Caco-2 (cell line): ENCODE measurements at regions not wholly inside any gene's neighbourhood (a gene's known extent, or its start where the extent isn't known, plus 50 kb on each side); places are given as distances from the start of the nearest gene placed in this dataset.

Experiments
- BruUV-seq: library from RNA; stranded (reverse); fragments of 400-500 nt; replicated peaks from 2 replicates; lab custom pipeline; 2021; lab: Mats Ljungman, UMichigan
- CTCF ChIA-PET: fragments of 300-600 bp; sonication (Branson Sonifier 250); formaldehyde crosslinking; loops from one replicate; lab custom pipeline; 2022; ENCODE audit warnings: antibody characterized with exemption; lab: Charles Lee
- POLR2A ChIA-PET: fragments of 300-600 bp; sonication (Branson Sonifier 250); formaldehyde crosslinking; loops from one replicate; lab custom pipeline; 2022; ENCODE audit warnings: antibody characterized with exemption; lab: Charles Lee
- DNase-seq, 2 experiments: peaks; one replicate each; pipeline versions ENCODE4 v3.0.0 to v3.0.0-alpha.2; 2020 to 2022
- H3K27me3 ChIP-seq: replicated peaks from 2 replicates; pipeline ENCODE4 v1.6.0; 2011; ENCODE audit warnings: low read length; ENCODE audit not compliant: control insufficient read depth, insufficient read depth
- H3K36me3 ChIP-seq: 2 replicates; pipeline ENCODE4 v1.5.1; 2011; ENCODE audit warnings: low read length; ENCODE audit not compliant: control insufficient read depth, insufficient read depth
- H3K4me1 ChIP-seq: fragments of 250-450 bp; sonication (Bioruptor Pico); 2 replicates; pipeline ENCODE4 v1.5.1; 2020; ENCODE audit warnings: mild to moderate bottlenecking
- H3K4me3 ChIP-seq: 2 replicates; pipeline ENCODE4 v1.5.1; 2011; ENCODE audit warnings: low read depth, mild to moderate bottlenecking, control low read depth, low read length
- H3K9me3 ChIP-seq: fragments of 250-450 bp; sonication (Bioruptor Pico); 2 replicates; pipeline ENCODE4 v1.5.1; 2020; ENCODE audit warnings: mild to moderate bottlenecking, moderate library complexity
- H3K27ac Mint-ChIP-seq: one replicate; pipeline ENCODE4 v1.8.0; 2022; ENCODE audit warnings: mixed read lengths; ENCODE audit not compliant: unreplicated experiment
- H3K27me3 Mint-ChIP-seq: one replicate; pipeline ENCODE4 v1.8.0; 2022; ENCODE audit warnings: mixed read lengths; ENCODE audit not compliant: insufficient read depth, unreplicated experiment
- H3K36me3 Mint-ChIP-seq: one replicate; pipeline ENCODE4 v1.8.0; 2022; ENCODE audit warnings: mild to moderate bottlenecking, mixed read lengths; ENCODE audit not compliant: insufficient read depth, unreplicated experiment
- H3K4me1 Mint-ChIP-seq: one replicate; pipeline ENCODE4 v1.8.0; 2022; ENCODE audit warnings: low read depth, mixed read lengths; ENCODE audit not compliant: unreplicated experiment
- H3K4me3 Mint-ChIP-seq: one replicate; pipeline ENCODE4 v1.8.0; 2022; ENCODE audit warnings: mild to moderate bottlenecking, moderate library complexity, mixed read lengths; ENCODE audit not compliant: unreplicated experiment
- H3K9me3 Mint-ChIP-seq: one replicate; pipeline ENCODE4 v1.8.0; 2022; ENCODE audit warnings: mixed read lengths; ENCODE audit not compliant: unreplicated experiment
- intact Hi-C: fragments of 100-400 bp; cut with micrococcal nuclease; formaldehyde crosslinking; loops from one replicate; pipeline ENCODE4 v1.10.0; 2022; ENCODE audit not compliant: unreplicated experiment
- TF ChIP-seq, protein P1 (sequence below), 2 experiments: fragments of 200-600 bp in 1 of 2; IDR thresholded peaks; 1 replicate in 1 of 2; 2 replicates in 1 of 2; pipeline versions ENCODE4 v1.5.1 to v1.8.0; 2011 to 2022; ENCODE audit warnings: antibody characterized with exemption in 1 of 2, control low read depth in 1 of 2, inconsistent platforms in 1 of 2, low read depth in 1 of 2, low read length in 1 of 2, mild to moderate bottlenecking in 1 of 2, moderate library complexity in 1 of 2; ENCODE audit not compliant: insufficient read depth in 1 of 2, severe bottlenecking in 1 of 2, unreplicated experiment in 1 of 2

DNA sequence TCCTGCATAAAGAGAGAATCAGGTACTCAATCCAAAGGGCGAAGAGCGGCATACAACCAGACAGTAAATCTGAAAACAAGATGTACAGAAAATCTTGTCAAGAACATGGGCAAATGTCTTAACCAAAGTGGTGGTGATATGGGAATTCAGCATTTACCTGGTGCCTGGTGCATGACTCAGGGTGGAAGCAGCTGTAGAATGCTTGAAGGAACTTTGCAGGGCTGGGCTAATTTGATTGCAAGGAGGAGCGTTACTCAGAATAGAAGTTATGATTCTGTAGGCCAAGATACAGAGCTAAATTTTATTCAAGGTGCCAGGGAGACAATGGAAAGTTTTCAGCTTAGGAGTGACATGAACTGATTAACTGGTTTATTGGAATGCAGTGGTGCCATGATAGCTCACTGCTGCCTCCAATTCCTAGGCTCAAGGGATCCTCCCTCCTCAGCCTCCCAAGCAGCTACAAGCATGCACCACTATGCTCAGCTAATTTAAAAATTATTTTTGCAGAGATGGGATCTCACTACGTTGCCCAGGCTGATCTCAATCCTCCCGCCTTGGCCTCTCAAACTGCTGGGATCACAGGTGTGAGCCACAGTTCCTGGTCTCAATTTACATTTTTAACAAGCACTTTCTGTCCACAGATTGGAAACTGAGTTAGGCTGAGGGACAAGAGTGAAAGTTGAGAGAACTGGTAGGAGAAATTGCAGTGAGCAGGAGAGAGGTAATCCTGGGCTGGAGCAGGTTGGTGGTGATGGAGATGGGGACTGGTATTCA, 91.5 kb upstream of the TBC1D5 start:
- Histone ChIP-seq H3K4me1 (no peaks in the 10 kb centered on the region), H3K36me3 (no peaks in the 10 kb centered on the region), H3K4me3 (no peak overlapping the region), H3K9me3 (no peaks in the 10 kb centered on the region), H3K27me3 (no peaks in the 10 kb centered on the region)
- POLR2A ChIA-PET = no interaction called here
- CTCF ChIA-PET = no interaction called here
- intact Hi-C loops = no loop called here
- H3K36me3 Mint-ChIP-seq = no peaks in the 10 kb centered on the region
- no peaks in the 10 kb centered on the region for H3K9me3 Mint-ChIP-seq
- BruUV-seq = no TSS peak
- TF ChIP-seq, protein P1, sequence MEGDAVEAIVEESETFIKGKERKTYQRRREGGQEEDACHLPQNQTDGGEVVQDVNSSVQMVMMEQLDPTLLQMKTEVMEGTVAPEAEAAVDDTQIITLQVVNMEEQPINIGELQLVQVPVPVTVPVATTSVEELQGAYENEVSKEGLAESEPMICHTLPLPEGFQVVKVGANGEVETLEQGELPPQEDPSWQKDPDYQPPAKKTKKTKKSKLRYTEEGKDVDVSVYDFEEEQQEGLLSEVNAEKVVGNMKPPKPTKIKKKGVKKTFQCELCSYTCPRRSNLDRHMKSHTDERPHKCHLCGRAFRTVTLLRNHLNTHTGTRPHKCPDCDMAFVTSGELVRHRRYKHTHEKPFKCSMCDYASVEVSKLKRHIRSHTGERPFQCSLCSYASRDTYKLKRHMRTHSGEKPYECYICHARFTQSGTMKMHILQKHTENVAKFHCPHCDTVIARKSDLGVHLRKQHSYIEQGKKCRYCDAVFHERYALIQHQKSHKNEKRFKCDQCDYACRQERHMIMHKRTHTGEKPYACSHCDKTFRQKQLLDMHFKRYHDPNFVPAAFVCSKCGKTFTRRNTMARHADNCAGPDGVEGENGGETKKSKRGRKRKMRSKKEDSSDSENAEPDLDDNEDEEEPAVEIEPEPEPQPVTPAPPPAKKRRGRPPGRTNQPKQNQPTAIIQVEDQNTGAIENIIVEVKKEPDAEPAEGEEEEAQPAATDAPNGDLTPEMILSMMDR (IDR thresholded peaks at IDR 0.05; ENCODE audit: insufficient read depth in 1 of 2, low read depth in 1 of 2, low read length in 1 of 2, severe bottlenecking in 1 of 2, unreplicated experiment in 1 of 2) = no peak
- H3K4me3 Mint-ChIP-seq = no peak overlapping the region
- H3K27me3 Mint-ChIP-seq = no peaks in the 10 kb centered on the region
- peaks cover 6% of the 10 kb centered on the region for H3K4me1 Mint-ChIP-seq
- no peak for DNase-seq
- no peak overlapping the region for H3K27ac Mint-ChIP-seq

DNA sequence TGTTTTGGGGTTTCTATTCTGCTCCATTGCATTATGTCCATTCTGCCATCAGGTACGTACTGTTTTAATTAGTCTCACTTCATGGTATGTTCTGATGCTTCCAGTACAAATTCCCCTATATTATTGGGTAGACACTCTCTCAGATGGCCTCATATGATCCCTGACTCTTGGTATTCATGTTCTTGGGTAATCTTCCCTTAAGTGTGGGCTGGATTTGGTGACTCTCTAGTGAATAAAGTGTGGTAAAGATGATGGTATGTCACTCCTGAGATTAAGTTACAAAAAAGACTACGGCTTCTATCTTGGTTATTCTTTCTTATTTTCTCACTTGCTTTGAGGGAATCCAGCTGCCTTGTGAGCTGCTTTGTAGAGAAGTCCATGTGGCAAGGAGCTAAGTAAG, 89.6 kb upstream of the TBC1D5 start:
- H3K9me3 Mint-ChIP-seq = no peaks in the 10 kb centered on the region
- TF ChIP-seq, protein P1 (IDR thresholded peaks at IDR 0.05; ENCODE audit: insufficient read depth in 1 of 2, low read depth in 1 of 2, low read length in 1 of 2, severe bottlenecking in 1 of 2, unreplicated experiment in 1 of 2) = no peak
- intact Hi-C loops = no loop called here
- peaks cover 6% of the 10 kb centered on the region for H3K4me1 Mint-ChIP-seq
- H3K27ac Mint-ChIP-seq = no peak overlapping the region
- peaks cover 3% of the 10 kb centered on the region for H3K27me3 Mint-ChIP-seq
- no peak overlapping the region for H3K4me3 ChIP-seq
- no peaks in the 10 kb centered on the region for H3K4me1 ChIP-seq
- no peak overlapping the region for H3K4me3 Mint-ChIP-seq
- H3K9me3 ChIP-seq = no peaks in the 10 kb centered on the region
- CTCF ChIA-PET = no interaction called here
- H3K27me3 ChIP-seq = no peaks in the 10 kb centered on the region
- DNase-seq = no peak
- H3K36me3 ChIP-seq = no peaks in the 10 kb centered on the region
- POLR2A ChIA-PET = no interaction called here
- BruUV-seq = no TSS peak
- H3K36me3 Mint-ChIP-seq = no peaks in the 10 kb centered on the region

DNA sequence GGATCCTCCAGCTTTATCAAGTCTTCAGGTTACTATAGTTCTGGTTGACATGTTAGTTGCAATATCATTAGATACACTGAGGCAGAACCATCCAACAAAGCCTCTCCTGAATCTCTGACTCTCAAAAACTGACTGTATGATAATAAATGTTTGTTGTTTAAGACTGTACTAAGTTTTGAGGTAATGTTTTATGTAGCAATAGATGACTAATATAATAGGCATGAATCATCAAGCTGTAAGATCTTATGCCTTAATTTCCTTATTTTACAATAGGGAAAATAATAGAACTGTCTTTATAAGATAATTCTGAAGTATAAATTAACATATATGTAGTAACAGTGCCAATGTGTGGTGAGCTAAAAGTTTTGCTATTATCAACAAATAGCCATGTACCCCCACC, 88.9 kb upstream of the TBC1D5 start:
- Mint-ChIP-seq H3K4me3 (no peak overlapping the region), H3K27ac (no peak overlapping the region), H3K36me3 (no peaks in the 10 kb centered on the region), H3K9me3 (no peaks in the 10 kb centered on the region), H3K27me3 (peaks cover 5% of the 10 kb centered on the region), H3K4me1 (peaks cover 6% of the 10 kb centered on the region)
- H3K36me3 ChIP-seq = no peaks in the 10 kb centered on the region
- H3K27me3 ChIP-seq = no peaks in the 10 kb centered on the region
- CTCF ChIA-PET = no interaction called here
- no peaks in the 10 kb centered on the region for H3K4me1 ChIP-seq
- BruUV-seq = no TSS peak
- DNase-seq = no peak
- no peaks in the 10 kb centered on the region for H3K9me3 ChIP-seq
- H3K4me3 ChIP-seq = no peak overlapping the region
- TF ChIP-seq, protein P1 (IDR thresholded peaks at IDR 0.05; ENCODE audit: insufficient read depth in 1 of 2, low read depth in 1 of 2, low read length in 1 of 2, severe bottlenecking in 1 of 2, unreplicated experiment in 1 of 2) = no peak
- POLR2A ChIA-PET = no interaction called here
- intact Hi-C loops = no loop called here
